ENCODE measurements at regions not wholly inside any gene's neighbourhood (a gene's known extent, or its start where the extent isn't known, plus 50 kb on each side); places are given as distances from the start of the nearest gene placed in this dataset.

DNA sequence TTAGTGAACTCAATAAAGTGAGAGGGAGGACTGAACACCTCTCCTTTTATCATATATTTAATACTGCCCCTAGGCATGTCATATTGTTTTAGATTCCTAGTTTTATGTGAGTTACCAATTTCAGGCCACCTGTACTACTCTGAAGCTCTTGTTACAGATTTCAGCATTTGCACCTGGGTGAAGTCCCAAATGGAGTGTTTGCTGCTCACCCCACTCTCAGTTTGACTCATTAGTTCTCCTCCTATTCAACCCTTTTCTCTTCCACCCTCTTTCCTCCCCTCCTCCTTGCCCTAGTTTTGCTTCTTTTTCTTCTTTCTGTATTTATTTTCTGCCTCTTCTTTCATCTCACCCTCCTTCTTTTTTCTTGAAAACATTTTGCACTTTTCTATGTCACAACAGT is 1852.2 kb upstream of the IGFBP7 start:
- TF ChIP-seq CTCF (IDR thresholded peaks at IDR 0.05): no peak

DNA sequence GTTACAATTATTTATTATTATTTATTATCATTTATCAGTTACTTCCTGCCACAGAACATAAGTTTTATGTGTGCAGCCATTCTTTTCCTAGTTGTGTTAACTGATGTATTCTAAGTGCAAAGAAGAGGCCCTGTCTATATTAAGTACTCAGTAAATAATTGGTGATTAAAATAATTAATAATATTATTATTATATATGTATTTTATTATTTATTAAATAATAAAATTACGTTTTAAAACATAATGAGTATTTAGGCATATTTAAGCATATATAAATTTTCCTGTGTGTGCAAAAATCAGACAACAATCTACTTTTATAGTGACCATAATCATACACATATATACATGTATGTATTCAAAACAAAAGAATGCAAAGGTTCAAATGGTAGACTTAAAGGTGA is 1871.6 kb upstream of the IGFBP7 start:
- TF ChIP-seq CTCF (IDR thresholded peaks at IDR 0.05): no peak

DNA sequence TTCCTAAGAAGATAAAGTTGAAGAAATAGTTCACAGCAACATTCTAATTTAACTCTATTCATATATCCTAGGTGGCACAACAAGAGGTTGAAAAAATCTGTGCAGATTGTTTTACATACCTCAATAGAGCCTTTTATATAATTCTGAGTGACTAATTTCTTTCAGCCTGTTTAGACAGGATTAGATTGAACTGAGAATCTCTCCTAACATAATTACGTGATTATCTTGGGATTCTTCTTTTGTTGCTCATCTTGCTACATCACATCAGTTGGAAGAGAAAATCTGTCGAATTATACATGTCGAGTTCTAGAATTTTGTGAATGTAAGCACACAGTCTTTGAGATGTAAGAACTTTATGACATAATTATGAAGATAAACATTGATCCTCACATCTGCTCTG is 1873.7 kb upstream of the IGFBP7 start:
- TF ChIP-seq CTCF (IDR thresholded peaks at IDR 0.05): no peak

- no peak for TF ChIP-seq CTCF (IDR thresholded peaks at IDR 0.05)
These were observed 1892.0 kb upstream of the IGFBP7 start for GRCh38 chr4:59002148-59002547.

DNA sequence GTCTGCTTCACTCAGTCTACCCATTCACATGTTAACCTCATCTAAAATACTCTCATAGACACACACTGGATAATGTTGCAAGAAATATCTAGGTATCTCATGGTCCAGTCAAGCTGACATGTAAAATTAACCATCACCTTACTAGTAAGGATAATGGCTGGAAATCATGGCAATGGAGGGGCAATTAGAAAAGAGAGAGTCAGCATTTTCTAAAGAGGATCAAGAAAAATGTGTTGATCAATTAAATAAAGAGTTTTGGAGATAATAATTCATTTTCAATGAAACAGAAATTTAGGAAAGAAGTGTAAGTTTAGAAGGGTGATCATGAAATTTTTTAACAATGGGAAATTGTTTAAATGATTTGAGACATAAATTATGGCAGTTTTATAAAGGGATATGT is 1914.1 kb upstream of the IGFBP7 start:
- no peak for TF ChIP-seq CTCF (IDR thresholded peaks at IDR 0.05)

DNA sequence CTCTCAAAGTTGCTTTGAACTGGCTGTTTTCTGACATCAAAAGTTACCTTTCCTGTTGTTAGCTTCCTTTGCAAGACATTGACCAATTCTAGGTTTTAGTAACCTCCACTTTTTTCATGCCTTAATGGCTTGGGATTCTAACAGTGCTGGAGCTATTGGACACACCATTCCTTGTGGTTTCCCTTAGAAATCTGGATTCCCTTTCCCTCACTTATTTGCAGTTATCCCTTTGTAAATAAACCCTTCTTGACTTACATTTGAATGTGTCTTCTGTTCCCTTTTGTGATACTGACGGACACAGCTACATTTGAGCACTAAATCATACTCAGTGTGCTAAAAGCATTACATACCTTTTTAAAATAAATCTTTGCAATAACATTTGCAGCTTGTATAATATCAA is 1927.6 kb upstream of the IGFBP7 start:
- TF ChIP-seq CTCF (IDR thresholded peaks at IDR 0.05): no peak

DNA sequence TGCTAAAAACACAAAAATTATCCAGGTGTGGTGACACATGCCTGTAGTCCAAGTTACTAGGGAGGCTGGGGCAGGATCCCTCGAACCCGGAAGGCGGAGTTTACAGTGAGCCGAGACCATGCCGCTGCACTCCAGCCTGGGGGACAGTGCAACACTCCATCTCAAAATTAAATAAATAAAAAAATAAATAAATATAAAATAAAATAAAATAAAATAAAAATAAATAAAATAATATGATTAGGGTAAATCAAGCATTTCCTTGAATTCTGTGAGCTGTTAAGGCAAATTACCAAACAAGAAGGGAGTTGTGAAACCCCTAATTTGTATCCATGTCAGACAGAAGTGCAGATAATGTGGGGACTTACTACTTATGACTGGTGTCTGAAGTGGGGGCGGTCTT is 1928.9 kb upstream of the IGFBP7 start:
- no peak for TF ChIP-seq CTCF (IDR thresholded peaks at IDR 0.05)

- TF ChIP-seq CTCF (IDR thresholded peaks at IDR 0.05): no peak
These were observed 1934.2 kb upstream of the IGFBP7 start for GRCh38 chr4:59044286-59044900.
